ENCODE measurements at regions not wholly inside any gene's neighbourhood (a gene's known extent, or its start where the extent isn't known, plus 50 kb on each side); places are given as distances from the start of the nearest gene placed in this dataset.

- Mint-ChIP-seq H3K27me3 (ENCODE audit: insufficient read depth) (0 out of 2 replicates have a peak, but pooled peaks cover 2% of the 10 kb centered on the region), H3K4me3 (no peak overlapping the region), H3K36me3 (ENCODE audit: low read depth) (no peaks in the 10 kb centered on the region), H3K4me1 (ENCODE audit: low read depth) (no peaks in the 10 kb centered on the region), H3K27ac (no peak overlapping the region), H3K9me3 (peaks cover 23% of the 10 kb centered on the region)
- TF ChIP-seq, protein P1, sequence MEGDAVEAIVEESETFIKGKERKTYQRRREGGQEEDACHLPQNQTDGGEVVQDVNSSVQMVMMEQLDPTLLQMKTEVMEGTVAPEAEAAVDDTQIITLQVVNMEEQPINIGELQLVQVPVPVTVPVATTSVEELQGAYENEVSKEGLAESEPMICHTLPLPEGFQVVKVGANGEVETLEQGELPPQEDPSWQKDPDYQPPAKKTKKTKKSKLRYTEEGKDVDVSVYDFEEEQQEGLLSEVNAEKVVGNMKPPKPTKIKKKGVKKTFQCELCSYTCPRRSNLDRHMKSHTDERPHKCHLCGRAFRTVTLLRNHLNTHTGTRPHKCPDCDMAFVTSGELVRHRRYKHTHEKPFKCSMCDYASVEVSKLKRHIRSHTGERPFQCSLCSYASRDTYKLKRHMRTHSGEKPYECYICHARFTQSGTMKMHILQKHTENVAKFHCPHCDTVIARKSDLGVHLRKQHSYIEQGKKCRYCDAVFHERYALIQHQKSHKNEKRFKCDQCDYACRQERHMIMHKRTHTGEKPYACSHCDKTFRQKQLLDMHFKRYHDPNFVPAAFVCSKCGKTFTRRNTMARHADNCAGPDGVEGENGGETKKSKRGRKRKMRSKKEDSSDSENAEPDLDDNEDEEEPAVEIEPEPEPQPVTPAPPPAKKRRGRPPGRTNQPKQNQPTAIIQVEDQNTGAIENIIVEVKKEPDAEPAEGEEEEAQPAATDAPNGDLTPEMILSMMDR (IDR thresholded peaks at IDR 0.05): no peak
- DNase-seq: no peak
Measured at GRCh38 chr16:63008688-63009087, 972.5 kb upstream of the CDH8 start.

- Mint-ChIP-seq H3K36me3 (ENCODE audit: low read depth) (no peaks in the 10 kb centered on the region; the same call in 1 of the 2 replicates), H3K9me3 (peaks cover 36% of the 10 kb centered on the region), H3K27ac (no peak overlapping the region), H3K4me1 (ENCODE audit: low read depth) (no peaks in the 10 kb centered on the region), H3K4me3 (no peak overlapping the region), H3K27me3 (ENCODE audit: insufficient read depth) (peaks cover 3% of the 10 kb centered on the region; the same call in 1 of the 2 replicates)
- DNase-seq: no peak
- TF ChIP-seq, protein P1 (IDR thresholded peaks at IDR 0.05): no peak
Measured at GRCh38 chr16:63005356-63005755, 969.1 kb upstream of the CDH8 start.

DNA sequence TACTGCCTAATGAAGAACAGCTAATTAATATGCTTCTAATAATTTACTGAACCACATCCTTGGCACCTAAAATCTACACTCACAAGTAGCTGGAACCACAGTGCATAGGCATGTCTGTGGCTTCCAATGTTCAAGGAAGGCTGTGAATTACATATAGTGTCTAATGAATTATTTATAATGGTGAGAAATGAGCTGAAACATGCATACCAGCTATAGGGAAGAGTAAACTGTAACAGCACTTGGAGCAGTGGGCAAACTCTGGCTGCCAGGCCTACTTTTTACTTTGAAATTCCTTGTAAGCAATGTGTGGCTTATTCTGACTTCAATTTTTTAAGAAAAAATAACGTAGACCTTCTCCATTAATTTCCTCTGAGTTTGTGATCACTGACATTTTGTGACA is 953.2 kb upstream of the CDH8 start:
- no peak for DNase-seq
- Mint-ChIP-seq H3K36me3 (ENCODE audit: low read depth) (no peaks in the 10 kb centered on the region), H3K27me3 (ENCODE audit: insufficient read depth) (no peaks in the 10 kb centered on the region), H3K27ac (no peak overlapping the region), H3K9me3 (peaks cover 30% of the 10 kb centered on the region), H3K4me1 (ENCODE audit: low read depth) (no peaks in the 10 kb centered on the region), H3K4me3 (no peak overlapping the region)
- TF ChIP-seq, protein P1 (IDR thresholded peaks at IDR 0.05): no peak

DNA sequence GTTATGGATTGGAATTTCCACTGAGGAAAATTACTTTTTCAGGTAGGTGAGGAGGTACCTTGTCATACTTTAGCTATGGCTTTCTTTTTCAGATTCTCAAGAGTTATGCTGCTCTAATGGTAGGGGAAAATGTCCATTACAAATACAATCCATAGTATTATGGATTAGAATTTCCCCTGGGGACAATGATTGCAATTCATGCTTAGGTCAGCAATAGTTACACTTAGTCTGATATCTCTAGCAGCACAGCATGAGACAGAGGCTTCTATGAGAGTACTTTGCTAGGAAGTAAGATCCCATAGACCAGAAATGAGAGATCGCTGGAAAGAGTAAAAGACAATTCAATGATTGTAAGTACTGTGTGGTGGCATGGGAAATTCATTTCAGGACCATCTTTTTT is 949.5 kb upstream of the CDH8 start:
- Mint-ChIP-seq H3K27ac (no peak overlapping the region), H3K27me3 (ENCODE audit: insufficient read depth) (no peaks in the 10 kb centered on the region), H3K36me3 (ENCODE audit: low read depth) (no peaks in the 10 kb centered on the region), H3K9me3 (peaks cover 30% of the 10 kb centered on the region), H3K4me3 (no peak overlapping the region), H3K4me1 (ENCODE audit: low read depth) (no peaks in the 10 kb centered on the region)
- TF ChIP-seq, protein P1 (IDR thresholded peaks at IDR 0.05): no peak
- no peak for DNase-seq

DNA sequence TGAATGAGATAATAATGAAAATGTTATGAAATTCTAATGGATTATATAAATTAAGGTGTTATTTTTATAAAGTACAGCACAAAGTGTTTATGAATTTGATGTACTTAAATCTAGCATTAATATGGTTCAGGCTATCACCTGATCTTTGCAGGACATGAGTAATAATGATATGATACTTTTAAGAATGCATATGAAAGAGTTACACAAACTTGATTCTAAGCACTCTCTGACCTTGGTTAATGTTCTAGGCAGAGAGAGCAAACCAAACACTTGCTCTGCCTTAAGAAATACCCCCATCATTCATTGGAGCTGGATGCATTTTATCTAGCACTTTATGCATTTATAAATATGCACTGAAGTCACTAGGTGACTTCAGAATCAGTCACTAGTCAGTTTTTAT is 942.2 kb upstream of the CDH8 start:
- DNase-seq: no peak
- no peaks in the 10 kb centered on the region; the same call in 1 of the 2 replicates for H3K36me3 Mint-ChIP-seq (ENCODE audit: low read depth)
- H3K4me3 Mint-ChIP-seq: no peak overlapping the region
- peaks cover 26% of the 10 kb centered on the region for H3K9me3 Mint-ChIP-seq
- H3K27me3 Mint-ChIP-seq (ENCODE audit: insufficient read depth): no peaks in the 10 kb centered on the region; the same call in 1 of the 2 replicates
- TF ChIP-seq, protein P1 (IDR thresholded peaks at IDR 0.05): no peak
- no peaks in the 10 kb centered on the region for H3K4me1 Mint-ChIP-seq (ENCODE audit: low read depth)
- no peak overlapping the region for H3K27ac Mint-ChIP-seq

DNA sequence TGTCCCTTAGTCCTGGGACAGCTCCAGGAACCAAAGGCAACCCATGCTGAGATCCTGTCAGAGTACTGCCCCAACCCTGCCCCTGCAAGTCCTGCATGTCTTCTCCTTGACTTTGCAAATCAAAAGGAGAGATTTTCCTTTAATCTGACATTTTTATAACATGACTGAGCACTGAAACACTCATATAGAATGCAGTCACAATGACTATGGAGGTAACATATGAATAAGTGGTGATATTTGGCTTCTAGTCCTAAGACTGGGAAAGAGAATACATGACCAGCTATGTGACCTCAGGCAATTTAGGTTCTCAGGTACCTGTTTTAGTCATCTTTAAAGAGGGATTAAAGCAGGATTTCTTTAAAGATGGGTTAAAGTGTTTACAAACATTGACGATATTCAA is 941.6 kb upstream of the CDH8 start:
- Mint-ChIP-seq H3K9me3 (peaks cover 23% of the 10 kb centered on the region), H3K36me3 (ENCODE audit: low read depth) (no peaks in the 10 kb centered on the region; the same call in 1 of the 2 replicates), H3K4me3 (no peak overlapping the region), H3K27me3 (ENCODE audit: insufficient read depth) (no peaks in the 10 kb centered on the region; the same call in 1 of the 2 replicates), H3K4me1 (ENCODE audit: low read depth) (no peaks in the 10 kb centered on the region), H3K27ac (no peak overlapping the region)
- no peak for DNase-seq
- TF ChIP-seq, protein P1 (IDR thresholded peaks at IDR 0.05): no peak

Measured in HFFc6 (cell line).